ENCODE measurements at regions not wholly inside any gene's neighbourhood (a gene's known extent, or its start where the extent isn't known, plus 50 kb on each side); places are given as distances from the start of the nearest gene placed in this dataset.

DNA sequence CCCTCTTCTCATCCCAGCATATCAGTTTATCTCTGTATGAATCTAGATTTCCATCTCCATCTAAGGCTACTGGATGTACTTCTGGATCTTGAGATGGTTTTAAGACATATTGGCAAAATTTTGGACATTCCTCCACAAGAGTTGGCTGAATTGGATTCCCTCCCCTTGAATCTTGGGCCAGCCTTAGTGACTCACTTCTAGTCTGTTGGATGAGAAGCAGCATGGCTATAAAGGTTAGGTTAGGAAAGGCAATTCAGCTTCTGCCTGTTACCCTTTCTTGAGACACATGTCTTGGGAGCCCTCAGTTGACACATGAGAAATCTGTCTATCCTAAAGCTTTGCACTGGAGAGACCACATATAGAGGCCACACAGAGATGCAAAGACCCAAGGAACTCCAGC is 73.0 kb upstream of the PGR start:
- no peak for DNase-seq

DNA sequence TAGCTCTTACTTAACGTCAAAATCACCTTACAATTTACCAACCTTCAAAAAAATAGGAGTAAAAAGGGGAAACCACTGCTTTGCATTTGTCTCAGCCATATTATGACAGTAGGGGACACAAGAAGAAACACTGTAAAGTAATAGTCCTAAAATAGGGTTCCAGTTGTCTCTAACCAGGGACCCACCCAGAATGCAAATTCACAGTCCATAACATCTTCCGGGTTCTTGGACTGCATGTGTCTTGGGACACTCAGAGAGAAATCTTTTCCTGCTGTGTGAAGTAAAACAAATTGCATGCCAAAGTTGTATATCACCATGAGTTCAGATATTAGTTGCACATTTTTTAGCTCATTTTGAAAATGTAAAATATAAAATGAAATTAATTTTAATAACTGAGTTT is 69.8 kb upstream of the PGR start:
- no peak for DNase-seq

DNA sequence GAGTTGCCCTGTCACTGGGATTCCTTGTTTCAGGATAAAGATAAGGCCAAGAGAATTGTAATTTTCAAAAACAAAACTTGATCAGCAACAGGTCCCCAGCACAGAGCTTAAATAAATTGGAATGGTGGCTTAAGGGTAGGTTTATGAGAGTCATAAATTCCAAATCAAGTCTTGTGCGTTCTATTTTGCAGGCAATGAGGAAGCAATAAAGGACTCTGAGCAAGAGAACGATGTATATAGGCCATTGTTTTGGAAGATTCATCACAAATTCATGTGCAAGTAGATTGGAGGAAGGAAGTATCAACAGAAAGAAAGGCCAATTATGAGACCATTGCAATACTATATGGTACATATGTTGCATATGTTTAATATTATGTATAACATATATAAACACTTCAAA is 65.7 kb upstream of the PGR start:
- no peak for DNase-seq

DNA sequence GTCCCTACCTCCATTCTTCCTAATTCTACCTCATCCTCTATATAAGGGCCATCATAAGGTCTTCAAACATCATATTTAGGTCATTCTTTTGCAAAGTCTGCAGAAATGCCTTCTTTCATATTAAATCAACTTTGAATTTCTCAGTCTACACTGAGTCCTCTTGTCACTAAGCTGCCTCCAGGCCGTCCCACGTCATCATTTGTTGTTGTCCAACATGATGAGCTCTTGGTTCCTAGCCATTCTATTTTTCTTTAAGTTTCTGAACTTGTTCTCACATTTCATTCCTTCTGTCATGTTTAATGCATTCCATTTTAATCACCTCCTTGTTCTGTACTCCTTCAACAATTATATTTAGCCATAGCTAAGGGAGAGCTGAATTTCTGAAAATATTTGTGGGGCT is 59.2 kb upstream of the PGR start:
- no peak for DNase-seq

DNA sequence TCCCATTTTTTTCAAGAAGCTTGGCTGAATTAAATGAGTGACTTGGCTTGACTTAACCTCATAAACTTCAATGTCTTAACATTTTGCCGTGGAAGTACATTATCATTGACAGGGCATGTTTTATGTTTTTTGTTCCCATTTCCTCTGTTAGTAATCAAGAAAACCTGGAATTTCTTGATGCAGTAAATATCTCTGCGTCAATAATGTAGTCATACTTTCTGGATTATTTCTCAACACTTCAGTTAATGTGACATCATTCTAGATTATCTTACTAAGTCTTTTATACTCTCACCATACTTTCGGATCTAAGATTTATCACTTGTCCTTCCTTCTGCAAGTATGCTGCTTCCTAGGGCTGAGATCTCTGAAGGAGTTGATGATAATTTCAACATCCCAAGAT is 58.6 kb upstream of the PGR start:
- DNase-seq, result no peak

GRCh38 chr11:101187748-101188147 is 58.1 kb upstream of the PGR start:
- DNase-seq, result no peak

DNA sequence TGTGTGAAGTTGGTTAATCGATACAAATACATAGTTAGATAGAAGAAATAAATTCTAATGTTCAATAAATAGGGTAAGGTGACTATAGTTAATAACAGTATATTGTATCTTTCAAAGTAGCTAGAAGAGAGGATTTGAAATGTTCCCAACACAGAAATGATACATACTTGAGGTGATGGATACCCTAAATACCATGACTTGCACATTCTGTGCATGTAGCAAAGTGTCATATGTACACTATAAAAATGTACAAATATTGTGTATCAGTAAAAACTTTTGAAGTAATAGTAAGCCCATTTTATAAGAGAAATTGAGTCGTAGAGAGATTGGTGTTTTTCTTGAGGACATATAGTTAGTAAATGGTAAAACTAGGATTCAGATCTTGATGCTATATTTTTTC is 56.4 kb upstream of the PGR start:
- no peak for DNase-seq

DNA sequence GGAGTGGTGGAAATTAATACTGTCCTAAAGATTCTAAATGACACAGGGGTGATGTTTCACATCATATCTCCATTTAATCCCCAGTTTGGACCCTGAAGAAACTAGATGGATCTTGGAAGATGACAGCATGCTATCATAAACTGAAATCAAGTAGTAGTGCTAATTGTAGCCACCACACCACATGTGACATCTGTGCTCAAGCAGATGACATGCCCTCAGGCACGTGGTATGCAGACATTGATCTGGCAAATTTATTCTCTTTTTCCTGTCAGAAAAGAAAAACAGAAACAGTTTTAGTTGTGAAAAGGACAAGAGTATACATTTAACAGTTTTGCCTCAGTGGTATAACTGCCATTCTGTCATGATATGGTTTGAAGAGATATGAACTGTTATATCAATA is 52.9 kb upstream of the PGR start:
- no peak for DNase-seq

DNA sequence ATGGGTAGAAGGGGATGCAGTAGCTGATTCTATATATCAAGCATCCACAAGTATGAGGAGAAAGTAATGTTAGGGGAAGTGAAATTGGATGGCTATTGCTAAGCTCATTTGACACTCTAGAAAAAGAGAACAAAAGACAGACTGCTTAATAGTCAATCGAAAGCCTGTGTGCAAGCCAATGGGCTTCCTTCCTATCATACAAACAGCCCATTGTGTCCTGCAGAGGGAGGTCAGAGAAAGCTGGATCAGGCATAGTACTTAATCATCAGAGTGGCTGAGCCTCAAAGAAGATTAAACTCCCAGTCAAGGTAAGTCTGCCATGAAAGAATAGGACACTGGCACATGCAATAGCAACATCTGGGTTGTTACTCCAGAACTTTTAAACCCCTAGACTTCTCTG is 50.9 kb upstream of the PGR start:
- no peak for DNase-seq
